OCI-LY7 (cell line): ENCODE measurements at regions not wholly inside any gene's neighbourhood (a gene's known extent, or its start where the extent isn't known, plus 50 kb on each side); places are given as distances from the start of the nearest gene placed in this dataset.

Source experiments
- BruUV-seq: library from RNA; stranded (reverse); fragments of 400-500 nt; replicated peaks from 2 replicates; lab custom pipeline; 2021; lab: Mats Ljungman, UMichigan
- CTCF ChIA-PET: fragments of 300-600 bp; sonication (Branson Sonifier 250); formaldehyde crosslinking; loops from one replicate; lab custom pipeline; 2022; ENCODE audit warnings: antibody characterized with exemption; ENCODE audit not compliant: unreplicated experiment; lab: Charles Lee
- POLR2A ChIA-PET: fragments of 300-600 bp; sonication (Branson Sonifier 250); formaldehyde crosslinking; loops from one replicate; lab custom pipeline; 2022; ENCODE audit warnings: antibody characterized with exemption; lab: Charles Lee
- DNase-seq: peaks from one replicate; pipeline ENCODE4 v3.0.0-alpha.2; 2015; ENCODE audit warnings: low spot score
- H2AFZ ChIP-seq: fragments of 200-600 bp; sonication (generic), shearing (Covaris generic); 2 replicates; pipeline ENCODE4 v1.6.1; 2014; ENCODE audit warnings: mild to moderate bottlenecking, antibody characterized with exemption, low read length, moderate library complexity
- H3K27ac ChIP-seq: fragments of 200-600 bp; sonication (generic); 2 replicates; pipeline ENCODE4 v1.5.1; 2014; ENCODE audit warnings: mixed run types, low read depth, mild to moderate bottlenecking, moderate library complexity, low read length, inconsistent platforms; ENCODE audit not compliant: poor library complexity, severe bottlenecking
- H3K36me3 ChIP-seq: fragments of 200-600 bp; sonication (generic); 2 replicates; pipeline ENCODE4 v1.6.1; 2014; ENCODE audit warnings: mild to moderate bottlenecking, antibody characterized with exemption, low read length, moderate library complexity, mixed read lengths; ENCODE audit not compliant: insufficient read depth
- H3K4me1 ChIP-seq: fragments of 200-600 bp; sonication (generic); 2 replicates; pipeline ENCODE4 v1.5.1; 2014; ENCODE audit warnings: mild to moderate bottlenecking, low read length; ENCODE audit not compliant: insufficient read depth, poor library complexity, severe bottlenecking
- H3K4me2 ChIP-seq: fragments of 200-600 bp; sonication (generic); 2 replicates; pipeline ENCODE4 v1.6.1; 2014; ENCODE audit warnings: mild to moderate bottlenecking, low read length
- H3K4me3 ChIP-seq: fragments of 200-600 bp; sonication (generic); 2 replicates; pipeline ENCODE4 v1.5.1; 2014; ENCODE audit warnings: mild to moderate bottlenecking, low read depth, low read length; ENCODE audit not compliant: poor library complexity, severe bottlenecking
- H3K79me2 ChIP-seq: fragments of 200-600 bp; sonication (generic); 2 replicates; pipeline ENCODE4 v1.6.1; 2016; ENCODE audit warnings: low read depth, mild to moderate bottlenecking, low read length, moderate library complexity, mixed read lengths; ENCODE audit not compliant: insufficient read depth
- H3K9me2 ChIP-seq: fragments of 200-600 bp; sonication (generic); 2 replicates; pipeline ENCODE4 v1.6.1; 2016; ENCODE audit warnings: mild to moderate bottlenecking, low read length, mixed read lengths; ENCODE audit not compliant: insufficient read depth
- H3K9me3 ChIP-seq: fragments of 200-600 bp; sonication (generic); 2 replicates; pipeline ENCODE4 v1.6.1; 2014; ENCODE audit warnings: mild to moderate bottlenecking, mixed run types, low read length, mixed read lengths
- H4K20me1 ChIP-seq: fragments of 200-600 bp; sonication (generic); 2 replicates; pipeline ENCODE4 v1.6.1; 2014; ENCODE audit warnings: mild to moderate bottlenecking, antibody characterized with exemption, low read length, moderate library complexity, mixed read lengths; ENCODE audit not compliant: insufficient read depth
- EZH2phosphoT487 ChIP-seq: fragments of 200-600 bp; sonication (generic); IDR thresholded peaks from 2 replicates; pipeline ENCODE4 v1.6.1; 2018; ENCODE audit warnings: low read depth, borderline replicate concordance, mild to moderate bottlenecking, mixed run types, antibody characterized with exemption, low read length, moderate library complexity, mixed read lengths
- intact Hi-C: fragments of 100-400 bp; cut with micrococcal nuclease; formaldehyde crosslinking; loops from one replicate; pipeline ENCODE4 v1.10.0; 2022; ENCODE audit not compliant: unreplicated experiment
- TF ChIP-seq, protein P1 (sequence below): fragments of 200-600 bp; sonication (generic); conservative IDR thresholded peaks from 2 replicates; pipeline ENCODE4 v1.5.1; 2014; ENCODE audit warnings: mild to moderate bottlenecking, antibody characterized with exemption, low read length, moderate library complexity, mixed read lengths

DNA sequence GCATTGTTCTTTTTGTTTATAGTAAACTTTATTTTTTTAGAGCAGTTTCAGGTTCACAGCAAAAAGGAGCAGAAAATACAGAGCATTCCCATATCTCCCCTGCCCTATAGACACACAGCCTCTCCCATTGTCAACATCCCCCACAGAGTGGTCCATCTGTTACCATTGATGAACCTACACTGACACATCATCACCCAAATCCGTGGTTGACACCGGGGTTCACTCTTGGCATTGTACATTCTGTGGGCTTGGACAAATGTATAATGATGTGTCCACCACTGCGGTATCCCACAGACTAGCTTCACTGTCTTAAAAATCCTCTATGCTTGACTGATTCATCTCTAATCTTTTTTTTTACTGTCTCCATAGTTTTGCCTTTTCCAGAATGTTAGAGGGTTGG is 120.7 kb upstream of the SPATA31C2 start:
- H3K36me3 ChIP-seq: no peaks in the 10 kb centered on the region
- H3K27ac ChIP-seq: no peak overlapping the region
- no peaks in the 10 kb centered on the region for H4K20me1 ChIP-seq
- DNase-seq: no peak
- ChIA-PET CTCF (no interaction called here), POLR2A (interaction anchor here (1.2 kb wide), 1 partner anchor 31 kb away, joined by 3 read pairs; no protein-coding TSS in a partner anchor)
- H3K4me2 ChIP-seq: no peak overlapping the region
- no peaks in the 10 kb centered on the region for H3K9me2 ChIP-seq
- H3K4me3 ChIP-seq: no peak overlapping the region
- no peaks in the 10 kb centered on the region for H3K4me1 ChIP-seq
- H3K79me2 ChIP-seq: no peaks in the 10 kb centered on the region
- TF ChIP-seq, protein P1, sequence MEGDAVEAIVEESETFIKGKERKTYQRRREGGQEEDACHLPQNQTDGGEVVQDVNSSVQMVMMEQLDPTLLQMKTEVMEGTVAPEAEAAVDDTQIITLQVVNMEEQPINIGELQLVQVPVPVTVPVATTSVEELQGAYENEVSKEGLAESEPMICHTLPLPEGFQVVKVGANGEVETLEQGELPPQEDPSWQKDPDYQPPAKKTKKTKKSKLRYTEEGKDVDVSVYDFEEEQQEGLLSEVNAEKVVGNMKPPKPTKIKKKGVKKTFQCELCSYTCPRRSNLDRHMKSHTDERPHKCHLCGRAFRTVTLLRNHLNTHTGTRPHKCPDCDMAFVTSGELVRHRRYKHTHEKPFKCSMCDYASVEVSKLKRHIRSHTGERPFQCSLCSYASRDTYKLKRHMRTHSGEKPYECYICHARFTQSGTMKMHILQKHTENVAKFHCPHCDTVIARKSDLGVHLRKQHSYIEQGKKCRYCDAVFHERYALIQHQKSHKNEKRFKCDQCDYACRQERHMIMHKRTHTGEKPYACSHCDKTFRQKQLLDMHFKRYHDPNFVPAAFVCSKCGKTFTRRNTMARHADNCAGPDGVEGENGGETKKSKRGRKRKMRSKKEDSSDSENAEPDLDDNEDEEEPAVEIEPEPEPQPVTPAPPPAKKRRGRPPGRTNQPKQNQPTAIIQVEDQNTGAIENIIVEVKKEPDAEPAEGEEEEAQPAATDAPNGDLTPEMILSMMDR: no peak
- no peaks in the 10 kb centered on the region for H3K9me3 ChIP-seq
- intact Hi-C loops: no loop called here
- no peak overlapping the region for H2AFZ ChIP-seq
- no TSS peak for BruUV-seq

DNA sequence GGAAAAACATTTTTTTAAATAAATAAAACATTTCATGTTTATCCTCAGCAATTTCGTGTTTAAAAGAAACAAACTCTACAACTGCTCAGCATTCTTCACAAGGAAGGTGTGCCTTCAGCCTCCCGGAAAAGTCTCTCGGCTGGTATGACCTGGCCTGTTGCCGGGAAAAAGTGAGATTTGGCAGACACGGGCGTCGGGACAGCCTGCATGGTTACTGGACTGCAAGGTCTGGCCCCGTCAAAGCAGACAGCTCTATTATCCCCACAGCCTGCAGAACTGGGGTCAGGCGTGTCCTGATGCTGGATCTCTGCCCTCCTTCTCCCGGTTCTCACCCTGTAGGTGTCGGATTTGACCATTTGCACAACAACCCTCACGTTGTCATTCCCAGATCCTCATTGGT is 120.3 kb upstream of the SPATA31C2 start:
- H3K4me3 ChIP-seq: no peak overlapping the region
- no peaks in the 10 kb centered on the region for H3K36me3 ChIP-seq
- no peak for DNase-seq
- CTCF ChIA-PET: no interaction called here
- BruUV-seq: no TSS peak
- H3K9me3 ChIP-seq: no peaks in the 10 kb centered on the region
- POLR2A ChIA-PET: no interaction called here
- H4K20me1 ChIP-seq: no peaks in the 10 kb centered on the region
- H3K4me2 ChIP-seq: no peak overlapping the region
- intact Hi-C loops: no loop called here
- TF ChIP-seq, protein P1: no peak
- H3K9me2 ChIP-seq: no peaks in the 10 kb centered on the region
- H2AFZ ChIP-seq: no peak overlapping the region
- no peaks in the 10 kb centered on the region for H3K79me2 ChIP-seq
- H3K27ac ChIP-seq: no peak overlapping the region
- no peaks in the 10 kb centered on the region for H3K4me1 ChIP-seq

DNA sequence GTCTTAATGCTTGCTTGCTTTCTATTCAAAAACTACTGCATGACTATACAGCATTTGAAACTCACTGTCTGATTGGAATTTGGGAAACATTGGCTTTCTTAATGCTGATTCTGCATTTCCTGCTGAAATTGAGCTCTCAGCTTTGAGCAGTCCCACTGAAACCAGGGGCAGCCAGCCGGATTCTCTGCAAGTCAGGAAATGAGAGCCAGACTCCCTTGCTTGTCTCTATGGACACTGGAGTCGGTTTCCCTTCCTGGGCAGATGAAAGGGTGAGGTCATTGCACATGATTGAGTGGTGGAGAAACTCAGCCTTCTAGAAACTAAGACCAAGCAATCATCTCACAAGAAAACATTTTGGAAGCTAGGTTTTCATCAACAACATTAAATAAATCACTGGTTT is 119.7 kb upstream of the SPATA31C2 start:
- Histone ChIP-seq H3K79me2 (no peaks in the 10 kb centered on the region), H3K4me2 (no peak overlapping the region), H3K9me2 (no peaks in the 10 kb centered on the region), H3K9me3 (no peaks in the 10 kb centered on the region), H4K20me1 (no peaks in the 10 kb centered on the region), H3K4me1 (no peaks in the 10 kb centered on the region), H3K4me3 (no peak overlapping the region), H3K27ac (no peak overlapping the region), H3K36me3 (no peaks in the 10 kb centered on the region), H2AFZ (no peak overlapping the region)
- intact Hi-C loops: no loop called here
- CTCF ChIA-PET: no interaction called here
- DNase-seq: no peak
- POLR2A ChIA-PET: no interaction called here
- no TSS peak for BruUV-seq
- TF ChIP-seq EZH2phosphoT487: no peak
- TF ChIP-seq, protein P1: no peak
